ENCODE measurements at regions not wholly inside any gene's neighbourhood (a gene's known extent, or its start where the extent isn't known, plus 50 kb on each side); places are given as distances from the start of the nearest gene placed in this dataset.

- Histone ChIP-seq H3K27ac (ENCODE audit: low read depth, low read length, poor library complexity, severe bottlenecking) (no peak overlapping the region), H3K36me3 (ENCODE audit: insufficient read depth, low read length, poor library complexity, severe bottlenecking) (no peaks in the 10 kb centered on the region), H3K9me3 (ENCODE audit: low read depth, low read length, poor library complexity, severe bottlenecking) (peaks cover 5% of the 10 kb centered on the region), H3K4me1 (ENCODE audit: insufficient read depth, low read length, poor library complexity, severe bottlenecking) (no peaks in the 10 kb centered on the region), H3K27me3 (replicated peaks; ENCODE audit: insufficient read depth, low read depth, low read length, poor library complexity) (peaks cover 13% of the 10 kb centered on the region), H3K4me3 (ENCODE audit: low read depth, low read length, poor library complexity, severe bottlenecking) (no peak overlapping the region)
- DNase-seq (ENCODE audit: low spot score), result no peak
- intact Hi-C loops (cut with micrococcal nuclease; ENCODE audit: unreplicated experiment), result no loop called here
- TF ChIP-seq EZH2 (IDR thresholded peaks at IDR 0.05; ENCODE audit: borderline replicate concordance, low read depth, low read length, poor library complexity, severe bottlenecking) (no peak), CTCF (conservative IDR thresholded peaks at IDR 0.05; ENCODE audit: low read depth, low read length) (peak; percentile 35; the same call in 1 of the 2 replicates)
- POLR2A ChIA-PET (ENCODE audit: low non-redundant PET), result no interaction called here
- CTCF ChIA-PET, result interaction anchor here (0.5 to 1.1 kb wide), 2 partner anchors 596 to 865 kb away, joined by 3 to 5 read pairs; no protein-coding TSS in a partner anchor
- BruUV-seq (replicated peaks), result no TSS peak
These were observed 74.6 kb downstream of the AASDHPPT start for GRCh38 chr11:106152013-106152412.

GRCh38 chr11:106152824-106153223 is 75.4 kb downstream of the AASDHPPT start:
- ChIA-PET CTCF (no interaction called here), POLR2A (ENCODE audit: low non-redundant PET) (no interaction called here)
- Histone ChIP-seq H3K4me3 (ENCODE audit: low read depth, low read length, poor library complexity, severe bottlenecking) (no peak overlapping the region), H3K4me1 (ENCODE audit: insufficient read depth, low read length, poor library complexity, severe bottlenecking) (no peaks in the 10 kb centered on the region), H3K36me3 (ENCODE audit: insufficient read depth, low read length, poor library complexity, severe bottlenecking) (no peaks in the 10 kb centered on the region), H3K27me3 (replicated peaks; ENCODE audit: insufficient read depth, low read depth, low read length, poor library complexity) (peaks cover 15% of the 10 kb centered on the region), H3K9me3 (ENCODE audit: low read depth, low read length, poor library complexity, severe bottlenecking) (no peaks in the 10 kb centered on the region), H3K27ac (ENCODE audit: low read depth, low read length, poor library complexity, severe bottlenecking) (no peak overlapping the region)
- no TSS peak for BruUV-seq (replicated peaks)
- intact Hi-C loops (cut with micrococcal nuclease; ENCODE audit: unreplicated experiment), result no loop called here
- TF ChIP-seq CTCF (conservative IDR thresholded peaks at IDR 0.05; ENCODE audit: low read depth, low read length) (no peak), EZH2 (IDR thresholded peaks at IDR 0.05; ENCODE audit: borderline replicate concordance, low read depth, low read length, poor library complexity, severe bottlenecking) (no peak)
- no peak for DNase-seq (ENCODE audit: low spot score)

- no peak overlapping the region for H3K27ac ChIP-seq (ENCODE audit: low read depth, low read length, poor library complexity, severe bottlenecking)
- H3K4me1 ChIP-seq (ENCODE audit: insufficient read depth, low read length, poor library complexity, severe bottlenecking), result no peaks in the 10 kb centered on the region
- peaks cover 15% of the 10 kb centered on the region for H3K27me3 ChIP-seq (replicated peaks; ENCODE audit: insufficient read depth, low read depth, low read length, poor library complexity)
- intact Hi-C loops (cut with micrococcal nuclease; ENCODE audit: unreplicated experiment), result loop anchor here (2.0 to 5.0 kb wide), 2 partner anchors 431 to 880 kb away; no protein-coding TSS in a partner anchor
- POLR2A ChIA-PET (ENCODE audit: low non-redundant PET), result no interaction called here
- H3K9me3 ChIP-seq (ENCODE audit: low read depth, low read length, poor library complexity, severe bottlenecking), result no peaks in the 10 kb centered on the region
- peak; percentile 75 for DNase-seq (ENCODE audit: low spot score)
- CTCF ChIA-PET, result interaction anchor here (0.7 to 1.2 kb wide), 3 partner anchors 294 to 562 kb away, joined by 3 to 8 read pairs (median 5); no protein-coding TSS in a partner anchor
- no peaks in the 10 kb centered on the region for H3K36me3 ChIP-seq (ENCODE audit: insufficient read depth, low read length, poor library complexity, severe bottlenecking)
- BruUV-seq (replicated peaks), result no TSS peak
- H3K4me3 ChIP-seq (ENCODE audit: low read depth, low read length, poor library complexity, severe bottlenecking), result no peak overlapping the region
- TF ChIP-seq EZH2 (IDR thresholded peaks at IDR 0.05; ENCODE audit: borderline replicate concordance, low read depth, low read length, poor library complexity, severe bottlenecking) (no peak), CTCF (conservative IDR thresholded peaks at IDR 0.05; ENCODE audit: low read depth, low read length) (peak; percentile 78)
These were observed 79.0 kb downstream of the AASDHPPT start for GRCh38 chr11:106156290-106156937.

All from A673 (cell line).